Activated CD4-positive, alpha-beta memory T cell treated with anti-CD3 and anti-CD28 coated beads for 36 hours (primary cell): ENCODE measurements at regions not wholly inside any gene's neighbourhood (a gene's known extent, or its start where the extent isn't known, plus 50 kb on each side); places are given as distances from the start of the nearest gene placed in this dataset.

Experiments
- CTCF ChIA-PET: fragments of 350-600 bp; sonication (Branson Sonifier 250); formaldehyde crosslinking; loops from one replicate; lab custom pipeline; 2021; ENCODE audit warnings: antibody characterized with exemption, inconsistent platforms; lab: Charles Lee
- POLR2A ChIA-PET: fragments of 350-600 bp; sonication (Branson Sonifier 250); formaldehyde crosslinking; loops from one replicate; lab custom pipeline; 2021; ENCODE audit warnings: antibody characterized with exemption; lab: Charles Lee
- DNase-seq: peaks from one replicate; pipeline ENCODE4 v3.0.0-alpha.2; 2020
- H3K27ac Mint-ChIP-seq: one replicate; pipeline ENCODE4 v1.8.0; 2021; ENCODE audit warnings: mixed read lengths
- H3K27me3 Mint-ChIP-seq: one replicate; pipeline ENCODE4 v1.8.0; 2021; ENCODE audit warnings: mixed read lengths
- H3K36me3 Mint-ChIP-seq: one replicate; pipeline ENCODE4 v1.8.0; 2021; ENCODE audit warnings: mixed read lengths
- H3K4me1 Mint-ChIP-seq: one replicate; pipeline ENCODE4 v1.8.0; 2021; ENCODE audit warnings: low read depth, mixed read lengths
- H3K4me3 Mint-ChIP-seq: one replicate; pipeline ENCODE4 v1.8.0; 2021; ENCODE audit warnings: mild to moderate bottlenecking, mixed read lengths
- H3K9me3 Mint-ChIP-seq: one replicate; pipeline ENCODE4 v1.8.0; 2021; ENCODE audit warnings: mixed read lengths
- intact Hi-C: fragments of 100-400 bp; cut with micrococcal nuclease; formaldehyde crosslinking; loops from one replicate; pipeline ENCODE4 v1.15.1; 2023

GRCh38 chr1:232894436-232894835 is 56.0 kb upstream of the NTPCR start:
- H3K4me3 Mint-ChIP-seq = no peak overlapping the region
- no peak for DNase-seq
- POLR2A ChIA-PET = no interaction called here
- intact Hi-C loops = no loop called here
- H3K4me1 Mint-ChIP-seq = peaks cover 3% of the 10 kb centered on the region
- no peak overlapping the region for H3K27ac Mint-ChIP-seq
- CTCF ChIA-PET = no interaction called here
- peaks cover 7% of the 10 kb centered on the region for H3K9me3 Mint-ChIP-seq
- H3K27me3 Mint-ChIP-seq = no peaks in the 10 kb centered on the region
- H3K36me3 Mint-ChIP-seq = no peaks in the 10 kb centered on the region

- intact Hi-C loops = no loop called here
- ChIA-PET CTCF (no interaction called here), POLR2A (no interaction called here)
- DNase-seq = no peak
- Mint-ChIP-seq H3K27ac (no peak overlapping the region), H3K4me3 (no peak overlapping the region), H3K9me3 (peaks cover 7% of the 10 kb centered on the region), H3K27me3 (no peaks in the 10 kb centered on the region), H3K4me1 (no peaks in the 10 kb centered on the region), H3K36me3 (no peaks in the 10 kb centered on the region)
Measured at GRCh38 chr1:232897949-232898465, 52.4 kb upstream of the NTPCR start.

GRCh38 chr1:232899268-232899667 is 51.1 kb upstream of the NTPCR start:
- CTCF ChIA-PET = no interaction called here
- H3K4me3 Mint-ChIP-seq = no peak overlapping the region

GRCh38 chr1:232899839-232900238 is 50.6 kb upstream of the NTPCR start:
- ChIA-PET POLR2A (no interaction called here), CTCF (no interaction called here)
- H3K4me3 Mint-ChIP-seq = no peak overlapping the region
- H3K9me3 Mint-ChIP-seq = no peaks in the 10 kb centered on the region
- peaks cover 2% of the 10 kb centered on the region for H3K4me1 Mint-ChIP-seq
- H3K27ac Mint-ChIP-seq = no peak overlapping the region
- no peaks in the 10 kb centered on the region for H3K36me3 Mint-ChIP-seq
- no peak for DNase-seq
- intact Hi-C loops = no loop called here
- H3K27me3 Mint-ChIP-seq = no peaks in the 10 kb centered on the region

More at GRCh38 chr1:232899268-232899667, 51.1 kb upstream of the NTPCR start:
- POLR2A ChIA-PET = no interaction called here
- H3K36me3 Mint-ChIP-seq = no peaks in the 10 kb centered on the region
- peaks cover under 1% of the 10 kb centered on the region for H3K9me3 Mint-ChIP-seq
- H3K4me1 Mint-ChIP-seq = no peaks in the 10 kb centered on the region
- intact Hi-C loops = no loop called here
- H3K27ac Mint-ChIP-seq = no peak overlapping the region
- no peaks in the 10 kb centered on the region for H3K27me3 Mint-ChIP-seq
- no peak for DNase-seq
